GM19324 (cell line): ENCODE measurements at regions not wholly inside any gene's neighbourhood (a gene's known extent, or its start where the extent isn't known, plus 50 kb on each side); places are given as distances from the start of the nearest gene placed in this dataset.

Experiments used
- ATAC-seq: cut with Tn5 transposase; IDR thresholded peaks from one replicate; pipeline ENCODE4 v1.9.1; 2021; ENCODE audit warnings: mild to moderate bottlenecking, moderate library complexity; ENCODE audit not compliant: unreplicated experiment, low FRiP score

DNA sequence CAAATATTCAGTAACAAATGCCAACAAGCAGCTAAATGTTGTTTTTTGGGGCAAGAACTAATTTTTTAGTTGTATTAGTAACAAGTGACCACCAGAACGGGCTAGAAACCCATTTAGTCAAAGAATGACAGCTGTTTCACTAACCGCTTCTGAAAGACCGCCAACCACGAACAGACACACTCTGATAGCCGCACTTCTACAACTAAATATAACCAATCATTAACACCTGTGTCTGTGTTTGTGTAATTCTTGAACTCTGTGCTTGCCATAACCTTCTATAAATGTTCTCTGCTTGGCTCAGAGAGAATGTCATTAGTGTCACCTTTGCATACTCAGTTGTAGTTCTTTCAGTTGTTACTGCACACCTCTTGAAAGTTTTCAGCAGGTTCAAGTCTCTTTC lies 526.3 kb upstream of the LRRTM1 start:
- no peak for ATAC-seq

DNA sequence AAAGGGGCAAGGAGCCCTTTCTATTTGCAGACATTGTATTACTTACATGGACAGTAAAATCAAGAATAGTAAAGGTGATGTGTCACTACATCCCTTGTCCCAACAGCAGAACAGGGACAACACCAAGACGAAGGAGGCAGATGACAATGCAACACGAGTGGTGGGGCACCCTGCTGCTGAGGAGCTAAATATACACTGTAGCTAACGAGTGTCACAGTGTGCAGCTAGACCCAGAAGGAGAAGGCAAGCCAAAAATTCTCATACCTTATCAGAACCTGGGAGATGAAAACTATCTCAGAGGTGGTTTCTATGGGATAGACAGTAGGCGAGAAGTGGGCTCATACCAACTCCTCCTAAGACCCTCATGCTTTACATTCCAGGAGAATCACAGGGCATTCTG lies 518.4 kb upstream of the LRRTM1 start:
- ATAC-seq = no peak

DNA sequence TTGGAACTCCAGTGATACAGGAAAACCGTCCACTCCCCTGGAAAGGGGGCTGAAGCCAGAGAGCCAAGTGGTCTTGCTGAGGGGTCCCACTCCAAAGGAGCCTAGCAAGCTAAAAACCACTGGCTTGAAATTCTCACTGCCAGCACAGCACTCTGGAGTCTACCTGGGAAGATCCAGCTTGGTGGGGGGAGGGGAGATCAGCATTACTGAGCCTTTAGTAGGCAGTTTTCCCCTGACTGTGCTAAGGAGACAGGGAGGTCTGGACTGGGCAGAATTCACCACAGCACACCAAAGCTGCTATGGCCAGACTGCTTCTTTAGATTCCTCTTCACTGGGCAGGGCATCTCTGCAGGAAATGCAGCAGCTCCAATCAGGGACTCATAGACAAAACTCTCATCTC lies 510.7 kb upstream of the LRRTM1 start:
- no peak for ATAC-seq

DNA sequence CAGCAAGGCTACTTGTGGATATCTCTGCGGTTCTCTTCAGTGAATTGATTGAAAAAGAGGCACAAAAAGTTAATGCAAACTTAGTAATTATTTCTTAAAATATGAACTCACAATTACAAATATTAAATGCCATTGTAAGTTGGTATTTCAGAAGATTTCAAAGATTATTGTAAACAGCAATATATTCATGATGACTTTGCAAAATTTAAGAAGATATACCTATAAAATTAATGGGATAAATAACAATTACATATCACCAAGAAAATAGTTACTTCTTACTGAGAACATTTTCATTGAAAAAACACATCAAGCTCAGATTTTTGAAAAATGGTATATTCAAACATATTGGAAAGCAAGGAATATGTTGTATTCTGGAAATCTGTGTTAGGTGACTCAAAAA lies 482.0 kb upstream of the LRRTM1 start:
- no peak for ATAC-seq

DNA sequence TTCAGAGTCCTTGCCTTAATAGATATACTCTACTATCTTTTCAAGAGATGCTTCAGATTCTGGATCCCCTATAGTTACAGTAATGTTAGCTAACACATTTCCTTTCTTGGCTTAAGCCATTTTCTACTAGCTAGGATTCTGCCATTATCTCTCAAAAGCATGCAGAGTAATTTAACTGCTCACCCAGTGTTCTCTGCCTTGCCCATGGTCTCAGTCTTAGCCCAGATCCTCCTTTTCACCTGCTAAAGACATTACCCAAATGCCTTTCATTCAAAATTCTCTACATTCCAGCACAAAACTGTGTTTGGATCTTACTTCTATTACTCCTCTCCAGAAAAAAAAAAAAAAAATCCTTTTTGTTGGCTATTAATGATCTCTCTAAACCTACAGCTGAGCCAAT lies 474.2 kb upstream of the LRRTM1 start:
- no peak for ATAC-seq

DNA sequence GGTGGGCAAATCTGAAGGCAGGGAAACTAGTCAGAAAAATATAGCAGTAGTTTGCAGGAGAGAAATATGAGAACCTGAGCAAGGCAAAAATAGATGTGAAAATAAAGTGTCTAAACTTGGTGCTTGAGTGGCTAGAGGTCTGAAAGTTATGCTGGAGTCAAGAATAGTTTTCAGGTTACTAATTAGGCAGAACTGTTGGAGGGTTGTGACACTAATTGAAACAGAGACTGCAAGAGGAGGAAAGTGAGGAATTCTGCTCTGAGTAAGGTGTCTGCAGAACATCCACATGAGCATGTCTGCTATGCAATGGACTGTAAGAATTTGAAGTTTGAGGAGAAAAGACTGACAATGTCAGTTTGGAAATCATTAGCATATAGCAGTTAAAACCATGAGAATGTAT lies 444.0 kb upstream of the LRRTM1 start:
- ATAC-seq = no peak

DNA sequence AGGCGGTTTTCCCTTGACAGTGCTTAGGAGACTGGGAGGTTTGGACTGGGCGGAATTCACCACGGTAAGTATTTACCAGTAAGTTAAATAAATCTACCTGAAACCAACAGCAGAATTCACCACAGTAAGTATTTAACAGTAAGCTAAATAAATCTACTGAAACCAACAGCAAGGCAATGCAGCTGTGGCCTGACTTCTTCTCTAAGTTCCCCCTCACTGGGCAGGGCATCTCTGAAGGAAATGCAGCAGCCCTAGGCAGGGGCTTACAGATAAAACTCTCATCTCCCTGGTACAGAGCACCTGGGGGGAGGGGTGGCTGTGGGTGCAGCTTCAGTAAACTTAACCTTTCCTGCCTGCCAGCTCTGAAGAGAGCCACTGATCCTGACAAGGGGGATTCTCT lies 432.5 kb upstream of the LRRTM1 start:
- ATAC-seq = no peak

DNA sequence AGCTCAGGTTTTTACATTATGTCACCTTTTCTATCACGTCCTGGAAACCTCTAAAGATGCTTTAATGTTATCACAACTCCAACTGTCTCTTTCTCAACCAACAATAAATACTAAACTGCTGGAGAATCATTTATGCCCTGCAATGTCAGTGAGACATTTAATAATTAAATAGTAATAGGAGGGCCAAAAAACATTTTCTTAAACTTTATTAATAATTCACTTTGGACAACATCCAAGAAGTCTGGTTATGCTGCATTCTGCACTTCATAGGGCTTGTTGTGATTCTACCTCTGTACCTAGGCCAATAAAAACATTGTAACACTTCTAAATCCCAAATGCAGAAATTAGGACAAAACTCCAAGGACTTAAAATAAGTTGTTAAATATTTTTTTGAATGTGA lies 420.4 kb upstream of the LRRTM1 start:
- ATAC-seq = no peak

DNA sequence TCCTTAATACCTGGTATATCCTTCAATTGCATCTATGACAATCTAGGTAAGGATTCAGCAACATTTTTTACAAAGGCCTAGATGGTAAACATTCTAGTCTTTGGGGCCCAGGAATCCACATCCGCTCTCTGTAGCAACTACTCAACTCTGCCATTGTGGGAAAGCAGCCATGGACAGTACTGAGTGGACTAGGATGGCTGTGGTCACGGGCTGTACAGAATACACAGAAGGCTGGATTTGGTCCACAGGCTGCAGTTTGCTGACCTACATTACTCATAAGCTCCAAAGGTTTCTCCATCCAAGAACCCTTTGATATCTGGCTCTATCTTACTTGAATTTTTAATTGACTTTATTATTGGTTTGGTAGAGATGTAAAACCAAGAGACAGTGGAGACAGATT lies 418.3 kb upstream of the LRRTM1 start:
- ATAC-seq = no peak

DNA sequence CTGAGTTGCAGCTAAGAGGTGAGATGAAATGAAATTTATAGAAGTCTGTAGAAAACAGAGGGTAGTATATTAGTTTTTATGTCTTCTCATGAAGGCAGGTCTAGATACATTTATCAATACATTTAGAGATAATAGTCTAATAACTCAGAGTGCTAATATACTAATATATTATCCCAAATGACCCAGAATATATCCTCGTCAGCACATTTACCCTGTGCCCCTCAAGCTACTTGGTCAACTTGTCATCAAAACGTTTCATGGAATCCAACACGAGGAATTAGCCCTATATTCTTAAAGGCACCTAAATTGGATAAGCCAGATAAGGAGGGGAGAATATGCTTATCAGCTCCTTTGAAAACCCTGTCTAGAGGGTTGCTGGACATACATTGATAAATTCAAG lies 415.1 kb upstream of the LRRTM1 start:
- ATAC-seq = no peak

DNA sequence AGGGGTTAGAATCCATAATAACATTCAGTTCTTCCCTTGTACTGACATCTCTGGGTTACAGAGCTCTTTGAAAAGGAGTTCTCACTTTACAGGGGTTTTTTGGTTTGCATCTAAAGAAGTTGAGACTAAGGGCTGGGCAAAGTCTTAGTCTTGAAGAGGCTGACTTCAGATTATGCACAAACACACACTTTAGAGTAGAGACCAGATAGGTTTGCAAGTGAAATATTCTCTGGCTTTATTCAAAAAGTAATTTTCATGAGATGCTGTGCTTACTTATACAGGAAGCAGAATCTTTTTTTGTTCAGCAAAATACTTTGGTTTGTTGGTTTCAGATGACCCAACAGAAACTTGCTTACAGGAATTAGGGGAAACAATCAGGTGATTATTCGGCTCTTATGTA lies 410.9 kb upstream of the LRRTM1 start:
- ATAC-seq = no peak

DNA sequence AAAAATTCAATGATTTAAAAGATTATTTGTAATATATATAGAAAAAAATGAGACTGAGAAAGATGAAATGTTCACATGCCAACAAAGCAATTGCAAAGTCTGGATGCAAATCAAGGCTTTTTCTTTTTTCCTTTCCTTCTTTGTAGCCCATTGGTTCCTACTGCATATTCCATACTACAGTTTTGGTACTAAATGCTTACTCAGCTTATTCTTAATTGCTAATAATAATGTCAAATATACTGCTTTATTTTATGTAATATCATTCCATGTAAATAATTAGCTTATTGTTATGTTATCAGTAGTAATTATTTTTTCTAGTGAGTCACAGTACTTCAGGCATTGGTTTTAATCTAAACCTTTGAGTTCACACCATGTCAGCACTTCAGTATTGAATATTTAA lies 407.4 kb upstream of the LRRTM1 start:
- no peak for ATAC-seq

DNA sequence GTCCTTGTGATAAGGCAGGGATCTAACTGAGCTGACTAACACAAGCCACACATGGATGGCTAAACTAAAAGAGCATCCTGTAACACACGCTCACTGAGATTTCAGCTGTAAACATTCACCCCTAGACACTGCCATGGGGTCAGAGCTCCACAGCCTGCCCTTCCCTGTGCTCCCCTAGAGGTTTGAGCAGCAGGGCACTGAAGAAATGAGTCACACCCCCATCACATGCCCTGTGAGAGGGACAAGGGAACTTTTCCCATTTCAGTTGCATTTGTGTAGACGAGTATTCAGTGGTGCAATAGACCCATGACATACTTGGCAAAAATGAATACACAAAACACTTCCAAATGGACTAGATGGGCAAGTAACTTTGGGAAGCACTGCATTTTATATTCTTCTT lies 402.4 kb upstream of the LRRTM1 start:
- no peak for ATAC-seq

DNA sequence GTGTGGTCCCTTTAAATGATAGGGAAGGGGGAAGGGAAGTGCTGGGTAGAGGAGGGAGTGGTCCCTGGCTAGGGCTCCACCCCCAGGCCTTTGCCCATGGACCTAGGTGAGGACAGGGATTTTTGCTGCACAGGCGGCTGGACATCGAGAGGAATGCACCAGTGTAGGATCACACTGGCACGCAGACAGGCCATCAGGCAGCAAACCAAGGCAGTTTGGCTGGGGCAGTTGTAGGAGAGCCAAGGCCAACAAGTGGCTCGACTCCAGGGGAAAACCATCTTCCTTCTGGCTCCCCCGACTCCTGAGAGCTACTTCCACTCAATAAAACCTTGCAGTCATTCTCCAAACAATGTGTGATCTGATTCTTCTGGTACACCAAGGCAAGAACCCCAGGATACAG lies 402.0 kb upstream of the LRRTM1 start:
- no peak for ATAC-seq

DNA sequence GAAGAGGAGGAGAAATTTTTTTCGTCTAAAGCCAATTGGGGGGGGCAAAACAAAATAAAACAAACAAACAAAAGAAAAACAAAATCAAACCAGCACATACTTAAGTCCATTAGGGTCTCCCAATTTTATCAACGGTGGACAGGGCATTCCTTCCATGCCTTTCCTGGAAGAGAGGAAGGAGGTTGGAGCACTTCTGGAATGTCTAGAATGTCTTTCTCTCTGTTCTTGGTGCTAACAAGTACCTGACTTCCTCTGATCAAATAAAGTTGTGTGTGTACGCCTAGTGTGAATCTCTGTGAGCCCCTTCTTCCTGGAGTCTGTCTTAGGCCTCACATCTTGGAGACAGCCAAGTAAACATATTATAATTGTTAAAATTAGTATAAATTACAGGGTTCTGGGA lies 399.0 kb upstream of the LRRTM1 start:
- ATAC-seq = no peak

DNA sequence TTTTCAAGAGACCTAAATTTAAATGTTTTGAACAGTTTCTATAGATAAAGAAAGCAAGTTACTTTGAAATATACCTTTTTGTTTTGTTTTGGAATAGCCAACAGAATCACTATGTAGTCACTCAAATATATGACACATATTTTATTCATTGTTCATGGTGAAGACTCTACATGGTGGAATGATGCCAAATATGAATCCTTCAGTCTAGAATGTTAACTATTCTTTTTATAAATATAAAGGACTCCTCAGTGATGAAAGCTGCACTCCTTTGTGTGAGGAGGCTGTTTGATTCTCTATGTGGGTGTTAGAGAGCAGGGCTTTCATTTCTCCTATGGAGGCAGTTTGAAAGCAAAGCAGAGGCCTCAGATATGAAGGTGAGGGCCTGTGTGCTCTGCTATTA lies 396.4 kb upstream of the LRRTM1 start:
- no peak for ATAC-seq
